GM12878 (cell line): ENCODE measurements at regions not wholly inside any gene's neighbourhood (a gene's known extent, or its start where the extent isn't known, plus 50 kb on each side); places are given as distances from the start of the nearest gene placed in this dataset.

Source experiments
- ATAC-seq: fragments of 200-7000 bp; cut with Tn5 transposase; 3 replicates; pipeline ENCODE4 v1.9.1; 2020; ENCODE audit warnings: mild to moderate bottlenecking, moderate library complexity
- BruUV-seq: library from RNA; stranded (reverse); fragments of 400-500 nt; replicated peaks from 2 replicates; lab custom pipeline; 2021; lab: Mats Ljungman, UMichigan
- CTCF ChIA-PET: fragments of 300-600 bp; sonication (Branson Sonifier 250); formaldehyde crosslinking; extraction: SDS; loops from one replicate; lab custom pipeline; 2021; ENCODE audit warnings: inconsistent platforms; lab: Yijun Ruan, JAX
- POLR2A ChIA-PET: fragments of 350-600 bp; formaldehyde crosslinking; extraction: SDS; loops from one replicate; lab custom pipeline; 2021; ENCODE audit warnings: inconsistent platforms; lab: Charles Lee
- RAD21 ChIA-PET: fragments of 300-600 bp; sonication (Branson Sonifier 250); formaldehyde crosslinking; loops from one replicate; lab custom pipeline; 2023; ENCODE audit warnings: antibody characterized with exemption; ENCODE audit not compliant: unreplicated experiment; lab: Charles Lee
- SMC1A ChIA-PET: fragments of 300-600 bp; sonication (Branson Sonifier 250); formaldehyde crosslinking; loops from one replicate; lab custom pipeline; 2023; ENCODE audit not compliant: unreplicated experiment, uncharacterized antibody; lab: Charles Lee
- DNase-seq: peaks from one replicate; pipeline ENCODE4 v3.0.0-alpha.2; 2011; ENCODE audit warnings: low read depth, low spot score
- FAIRE-seq: peaks from 3 replicates; lab custom pipeline; 2011; peaks lifted over from hg19 to GRCh38; lab: Jason Lieb, UNC
- H2AFZ ChIP-seq: 2 replicates; pipeline ENCODE4 v1.6.0; 2011; ENCODE audit warnings: low read depth, low read length, control low read depth; ENCODE audit not compliant: control insufficient read depth
- H3K27ac ChIP-seq: 2 replicates; pipeline ENCODE4 v1.5.1; 2011; ENCODE audit warnings: control low read depth; ENCODE audit not compliant: control insufficient read depth, insufficient read depth
- H3K27me3 ChIP-seq, 2 experiments: replicated peaks in 1 of 2; 2 replicates each; pipeline versions ENCODE4 v1.6.0 to v1.6.1; 2011; ENCODE audit warnings: low read length in 1 of 2; ENCODE audit not compliant: control insufficient read depth in 2 of 2, insufficient read depth in 2 of 2
- H3K36me3 ChIP-seq, 2 experiments: 2 replicates each; pipeline ENCODE4 v1.5.1; 2011; ENCODE audit warnings: low read length in 1 of 2; ENCODE audit not compliant: control insufficient read depth in 2 of 2, insufficient read depth in 2 of 2
- H3K4me1 ChIP-seq: 2 replicates; pipeline ENCODE4 v1.6.1; 2011; ENCODE audit warnings: mild to moderate bottlenecking, low read length, moderate library complexity, mixed read lengths; ENCODE audit not compliant: control insufficient read depth, insufficient read depth
- H3K4me2 ChIP-seq: 2 replicates; pipeline ENCODE4 v1.6.0; 2011; ENCODE audit warnings: control low read depth; ENCODE audit not compliant: control insufficient read depth, insufficient read depth
- H3K4me3 ChIP-seq: fragments of 200-600 bp; sonication (generic); 2 replicates; pipeline ENCODE4 v1.5.1; 2016
- H3K79me2 ChIP-seq: 2 replicates; pipeline ENCODE4 v1.6.0; 2011; ENCODE audit warnings: low read length; ENCODE audit not compliant: control insufficient read depth, insufficient read depth
- H3K9ac ChIP-seq: 2 replicates; pipeline ENCODE4 v1.8.0; 2011; ENCODE audit warnings: low read length, control low read depth, mixed read lengths; ENCODE audit not compliant: control insufficient read depth, insufficient read depth
- H3K9me3 ChIP-seq: replicated peaks from 3 replicates; pipeline ENCODE4 v1.5.1; 2011; ENCODE audit warnings: mild to moderate bottlenecking, low read length; ENCODE audit not compliant: control insufficient read depth, insufficient read depth
- H4K20me1 ChIP-seq: 2 replicates; pipeline ENCODE4 v1.6.0; 2011; ENCODE audit not compliant: control insufficient read depth, insufficient read depth
- BACH1 ChIP-seq: fragments of 450-650 bp; IDR thresholded peaks from 2 replicates; pipeline ENCODE4 v1.6.1; 2017; ENCODE audit warnings: mild to moderate bottlenecking, borderline replicate concordance
- ESRRA ChIP-seq: IDR thresholded peaks from 2 replicates; pipeline ENCODE4 v1.6.1; 2012; ENCODE audit warnings: mild to moderate bottlenecking, low read length, improper control_type of control experiment
- GABPA ChIP-seq: IDR thresholded peaks from 2 replicates; pipeline ENCODE4 v1.6.1; 2014; ENCODE audit warnings: antibody characterized with exemption, low read depth, mild to moderate bottlenecking, inconsistent platforms
- HDGF ChIP-seq: fragments of 450-650 bp; IDR thresholded peaks from 2 replicates; pipeline ENCODE4 v1.6.1; 2016; ENCODE audit warnings: antibody characterized with exemption
- MYB ChIP-seq: fragments of 150-350 bp; IDR thresholded peaks from 2 replicates; pipeline ENCODE4 v1.6.1; 2014; ENCODE audit warnings: mild to moderate bottlenecking, low read depth, low read length, borderline replicate concordance
- NFYB ChIP-seq: IDR thresholded peaks from 2 replicates; pipeline ENCODE4 v1.6.1; 2011; ENCODE audit warnings: low read depth, mild to moderate bottlenecking, low read length, improper control_type of control experiment, moderate library complexity; ENCODE audit not compliant: insufficient read depth
- PML ChIP-seq: IDR thresholded peaks from 2 replicates; pipeline ENCODE4 v1.6.1; 2012; ENCODE audit warnings: low read length, inconsistent platforms
- SMC3 ChIP-seq: IDR thresholded peaks from 2 replicates; pipeline ENCODE4 v1.6.1; 2011; ENCODE audit warnings: low read length, improper control_type of control experiment, borderline replicate concordance
- WGBS: methylation state at CpG from one replicate; pipeline ENCODE4 v1.1.6; 2016; ENCODE audit warnings: low lambda C conversion rate; ENCODE audit not compliant: insufficient replicate concordance, insufficient coverage; ENCODE audit errors: missing lambda C conversion rate; 5-methylcytosine and 5-hydroxymethylcytosine counted together
- in situ Hi-C: fragments of 300-500 bp; cut with MboI; formaldehyde crosslinking; loops from 9 replicates; pipeline ENCODE4 v1.14.3; 2018; ENCODE audit warnings: mixed read lengths
- intact Hi-C: fragments of 100-400 bp; cut with micrococcal nuclease; formaldehyde crosslinking; loops from one replicate; pipeline ENCODE4 v1.14.2; 2022; ENCODE audit not compliant: unreplicated experiment
- TF ChIP-seq, protein P1 (sequence below): fragments of 450-650 bp; formaldehyde crosslinking; IDR thresholded peaks from 2 replicates; pipeline ENCODE4 v1.4.0; 2020; ENCODE audit warnings: mild to moderate bottlenecking, moderate library complexity
- TF ChIP-seq, protein P2 (sequence below): IDR thresholded peaks from 2 replicates; pipeline ENCODE4 v1.6.1; 2012; ENCODE audit warnings: low read depth, low read length, improper control_type of control experiment
- TF ChIP-seq, protein P3 (sequence below): fragments of 450-650 bp; IDR thresholded peaks from 2 replicates; pipeline ENCODE4 v1.6.1; 2017; ENCODE audit warnings: antibody characterized with exemption, mild to moderate bottlenecking, moderate library complexity
- TF ChIP-seq, protein P4 (sequence below): IDR thresholded peaks from 2 replicates; pipeline ENCODE4 v1.6.1; 2012; ENCODE audit warnings: mild to moderate bottlenecking, low read depth, low read length
- TF ChIP-seq, protein P5 (sequence below): fragments of 450-650 bp; IDR thresholded peaks from 2 replicates; pipeline ENCODE4 v1.6.1; 2017; ENCODE audit warnings: borderline replicate concordance

DNA sequence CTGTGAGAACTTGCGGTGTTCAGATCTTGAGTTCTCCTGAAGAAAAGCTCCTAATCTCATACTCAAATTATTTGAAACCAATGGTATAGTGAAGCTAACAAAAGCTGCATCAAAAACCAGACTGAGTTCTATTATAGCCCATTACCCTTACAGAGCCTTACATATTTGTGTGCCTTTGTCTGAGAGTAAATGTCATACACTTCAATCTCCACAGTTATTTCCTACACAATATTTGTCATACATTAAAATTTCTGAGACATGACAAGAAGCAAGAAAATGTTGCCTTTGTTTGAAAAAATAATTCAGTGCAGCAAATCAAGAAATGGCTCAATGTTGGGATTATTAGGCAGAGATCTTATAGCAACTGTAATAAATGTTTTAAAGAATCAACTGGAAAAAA is 776.1 kb upstream of the MBL2 start:
- DNase-seq (no peak), FAIRE-seq (no peak), ATAC-seq (no peak)
- Histone ChIP-seq H3K27me3 (no peaks in the 10 kb centered on the region), H3K27ac (no peak overlapping the region), H3K9me3 (no peaks in the 10 kb centered on the region), H3K4me2 (no peak overlapping the region), H3K9ac (no peak overlapping the region), H3K4me3 (no peak overlapping the region), H3K79me2 (no peaks in the 10 kb centered on the region), H2AFZ (no peak overlapping the region), H4K20me1 (no peaks in the 10 kb centered on the region), H3K4me1 (no peaks in the 10 kb centered on the region), H3K36me3 (no peaks in the 10 kb centered on the region)
- 46% methylated on average over 1 of the region's 1 CpG for WGBS
- ChIA-PET POLR2A (no interaction called here), CTCF (no interaction called here), SMC1A (no interaction called here), RAD21 (no interaction called here)
- no TSS peak for BruUV-seq
- intact Hi-C loops (no loop called here), in situ Hi-C loops (no loop called here)
- TF ChIP-seq, protein P1, sequence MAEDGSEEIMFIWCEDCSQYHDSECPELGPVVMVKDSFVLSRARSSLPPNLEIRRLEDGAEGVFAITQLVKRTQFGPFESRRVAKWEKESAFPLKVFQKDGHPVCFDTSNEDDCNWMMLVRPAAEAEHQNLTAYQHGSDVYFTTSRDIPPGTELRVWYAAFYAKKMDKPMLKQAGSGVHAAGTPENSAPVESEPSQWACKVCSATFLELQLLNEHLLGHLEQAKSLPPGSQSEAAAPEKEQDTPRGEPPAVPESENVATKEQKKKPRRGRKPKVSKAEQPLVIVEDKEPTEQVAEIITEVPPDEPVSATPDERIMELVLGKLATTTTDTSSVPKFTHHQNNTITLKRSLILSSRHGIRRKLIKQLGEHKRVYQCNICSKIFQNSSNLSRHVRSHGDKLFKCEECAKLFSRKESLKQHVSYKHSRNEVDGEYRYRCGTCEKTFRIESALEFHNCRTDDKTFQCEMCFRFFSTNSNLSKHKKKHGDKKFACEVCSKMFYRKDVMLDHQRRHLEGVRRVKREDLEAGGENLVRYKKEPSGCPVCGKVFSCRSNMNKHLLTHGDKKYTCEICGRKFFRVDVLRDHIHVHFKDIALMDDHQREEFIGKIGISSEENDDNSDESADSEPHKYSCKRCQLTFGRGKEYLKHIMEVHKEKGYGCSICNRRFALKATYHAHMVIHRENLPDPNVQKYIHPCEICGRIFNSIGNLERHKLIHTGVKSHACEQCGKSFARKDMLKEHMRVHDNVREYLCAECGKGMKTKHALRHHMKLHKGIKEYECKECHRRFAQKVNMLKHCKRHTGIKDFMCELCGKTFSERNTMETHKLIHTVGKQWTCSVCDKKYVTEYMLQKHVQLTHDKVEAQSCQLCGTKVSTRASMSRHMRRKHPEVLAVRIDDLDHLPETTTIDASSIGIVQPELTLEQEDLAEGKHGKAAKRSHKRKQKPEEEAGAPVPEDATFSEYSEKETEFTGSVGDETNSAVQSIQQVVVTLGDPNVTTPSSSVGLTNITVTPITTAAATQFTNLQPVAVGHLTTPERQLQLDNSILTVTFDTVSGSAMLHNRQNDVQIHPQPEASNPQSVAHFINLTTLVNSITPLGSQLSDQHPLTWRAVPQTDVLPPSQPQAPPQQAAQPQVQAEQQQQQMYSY (CRISPR knock-in tag): no peak
- TF ChIP-seq, protein P2, sequence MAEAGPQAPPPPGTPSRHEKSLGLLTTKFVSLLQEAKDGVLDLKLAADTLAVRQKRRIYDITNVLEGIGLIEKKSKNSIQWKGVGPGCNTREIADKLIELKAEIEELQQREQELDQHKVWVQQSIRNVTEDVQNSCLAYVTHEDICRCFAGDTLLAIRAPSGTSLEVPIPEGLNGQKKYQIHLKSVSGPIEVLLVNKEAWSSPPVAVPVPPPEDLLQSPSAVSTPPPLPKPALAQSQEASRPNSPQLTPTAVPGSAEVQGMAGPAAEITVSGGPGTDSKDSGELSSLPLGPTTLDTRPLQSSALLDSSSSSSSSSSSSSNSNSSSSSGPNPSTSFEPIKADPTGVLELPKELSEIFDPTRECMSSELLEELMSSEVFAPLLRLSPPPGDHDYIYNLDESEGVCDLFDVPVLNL: no peak
- no peak for TF ChIP-seq NFYB
- no peak for TF ChIP-seq SMC3
- no peak for TF ChIP-seq BACH1
- TF ChIP-seq, protein P3, sequence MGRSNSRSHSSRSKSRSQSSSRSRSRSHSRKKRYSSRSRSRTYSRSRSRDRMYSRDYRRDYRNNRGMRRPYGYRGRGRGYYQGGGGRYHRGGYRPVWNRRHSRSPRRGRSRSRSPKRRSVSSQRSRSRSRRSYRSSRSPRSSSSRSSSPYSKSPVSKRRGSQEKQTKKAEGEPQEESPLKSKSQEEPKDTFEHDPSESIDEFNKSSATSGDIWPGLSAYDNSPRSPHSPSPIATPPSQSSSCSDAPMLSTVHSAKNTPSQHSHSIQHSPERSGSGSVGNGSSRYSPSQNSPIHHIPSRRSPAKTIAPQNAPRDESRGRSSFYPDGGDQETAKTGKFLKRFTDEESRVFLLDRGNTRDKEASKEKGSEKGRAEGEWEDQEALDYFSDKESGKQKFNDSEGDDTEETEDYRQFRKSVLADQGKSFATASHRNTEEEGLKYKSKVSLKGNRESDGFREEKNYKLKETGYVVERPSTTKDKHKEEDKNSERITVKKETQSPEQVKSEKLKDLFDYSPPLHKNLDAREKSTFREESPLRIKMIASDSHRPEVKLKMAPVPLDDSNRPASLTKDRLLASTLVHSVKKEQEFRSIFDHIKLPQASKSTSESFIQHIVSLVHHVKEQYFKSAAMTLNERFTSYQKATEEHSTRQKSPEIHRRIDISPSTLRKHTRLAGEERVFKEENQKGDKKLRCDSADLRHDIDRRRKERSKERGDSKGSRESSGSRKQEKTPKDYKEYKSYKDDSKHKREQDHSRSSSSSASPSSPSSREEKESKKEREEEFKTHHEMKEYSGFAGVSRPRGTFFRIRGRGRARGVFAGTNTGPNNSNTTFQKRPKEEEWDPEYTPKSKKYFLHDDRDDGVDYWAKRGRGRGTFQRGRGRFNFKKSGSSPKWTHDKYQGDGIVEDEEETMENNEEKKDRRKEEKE: no peak
- TF ChIP-seq ESRRA: no peak
- TF ChIP-seq, protein P4, sequence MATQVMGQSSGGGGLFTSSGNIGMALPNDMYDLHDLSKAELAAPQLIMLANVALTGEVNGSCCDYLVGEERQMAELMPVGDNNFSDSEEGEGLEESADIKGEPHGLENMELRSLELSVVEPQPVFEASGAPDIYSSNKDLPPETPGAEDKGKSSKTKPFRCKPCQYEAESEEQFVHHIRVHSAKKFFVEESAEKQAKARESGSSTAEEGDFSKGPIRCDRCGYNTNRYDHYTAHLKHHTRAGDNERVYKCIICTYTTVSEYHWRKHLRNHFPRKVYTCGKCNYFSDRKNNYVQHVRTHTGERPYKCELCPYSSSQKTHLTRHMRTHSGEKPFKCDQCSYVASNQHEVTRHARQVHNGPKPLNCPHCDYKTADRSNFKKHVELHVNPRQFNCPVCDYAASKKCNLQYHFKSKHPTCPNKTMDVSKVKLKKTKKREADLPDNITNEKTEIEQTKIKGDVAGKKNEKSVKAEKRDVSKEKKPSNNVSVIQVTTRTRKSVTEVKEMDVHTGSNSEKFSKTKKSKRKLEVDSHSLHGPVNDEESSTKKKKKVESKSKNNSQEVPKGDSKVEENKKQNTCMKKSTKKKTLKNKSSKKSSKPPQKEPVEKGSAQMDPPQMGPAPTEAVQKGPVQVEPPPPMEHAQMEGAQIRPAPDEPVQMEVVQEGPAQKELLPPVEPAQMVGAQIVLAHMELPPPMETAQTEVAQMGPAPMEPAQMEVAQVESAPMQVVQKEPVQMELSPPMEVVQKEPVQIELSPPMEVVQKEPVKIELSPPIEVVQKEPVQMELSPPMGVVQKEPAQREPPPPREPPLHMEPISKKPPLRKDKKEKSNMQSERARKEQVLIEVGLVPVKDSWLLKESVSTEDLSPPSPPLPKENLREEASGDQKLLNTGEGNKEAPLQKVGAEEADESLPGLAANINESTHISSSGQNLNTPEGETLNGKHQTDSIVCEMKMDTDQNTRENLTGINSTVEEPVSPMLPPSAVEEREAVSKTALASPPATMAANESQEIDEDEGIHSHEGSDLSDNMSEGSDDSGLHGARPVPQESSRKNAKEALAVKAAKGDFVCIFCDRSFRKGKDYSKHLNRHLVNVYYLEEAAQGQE: no peak
- no peak for TF ChIP-seq PML
- no peak for TF ChIP-seq MYB
- TF ChIP-seq GABPA: no peak
- TF ChIP-seq, protein P5, sequence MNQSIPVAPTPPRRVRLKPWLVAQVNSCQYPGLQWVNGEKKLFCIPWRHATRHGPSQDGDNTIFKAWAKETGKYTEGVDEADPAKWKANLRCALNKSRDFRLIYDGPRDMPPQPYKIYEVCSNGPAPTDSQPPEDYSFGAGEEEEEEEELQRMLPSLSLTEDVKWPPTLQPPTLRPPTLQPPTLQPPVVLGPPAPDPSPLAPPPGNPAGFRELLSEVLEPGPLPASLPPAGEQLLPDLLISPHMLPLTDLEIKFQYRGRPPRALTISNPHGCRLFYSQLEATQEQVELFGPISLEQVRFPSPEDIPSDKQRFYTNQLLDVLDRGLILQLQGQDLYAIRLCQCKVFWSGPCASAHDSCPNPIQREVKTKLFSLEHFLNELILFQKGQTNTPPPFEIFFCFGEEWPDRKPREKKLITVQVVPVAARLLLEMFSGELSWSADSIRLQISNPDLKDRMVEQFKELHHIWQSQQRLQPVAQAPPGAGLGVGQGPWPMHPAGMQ: no peak
- no peak for TF ChIP-seq HDGF
